Ovary (tissue), 1 donor: ENCODE measurements at regions not wholly inside any gene's neighbourhood (a gene's known extent, or its start where the extent isn't known, plus 50 kb on each side); places are given as distances from the start of the nearest gene placed in this dataset.

Experiments used
- EP300 ChIP-seq: sonication (generic); formaldehyde crosslinking; IDR thresholded peaks from one replicate; pipeline ENCODE4 v1.6.1; 2017; ENCODE audit warnings: antibody characterized with exemption
- POLR2A ChIP-seq: fragments of 450-650 bp; IDR thresholded peaks from one replicate; pipeline ENCODE4 v1.6.1; 2017; ENCODE audit warnings: antibody characterized with exemption, mild to moderate bottlenecking, moderate library complexity

DNA sequence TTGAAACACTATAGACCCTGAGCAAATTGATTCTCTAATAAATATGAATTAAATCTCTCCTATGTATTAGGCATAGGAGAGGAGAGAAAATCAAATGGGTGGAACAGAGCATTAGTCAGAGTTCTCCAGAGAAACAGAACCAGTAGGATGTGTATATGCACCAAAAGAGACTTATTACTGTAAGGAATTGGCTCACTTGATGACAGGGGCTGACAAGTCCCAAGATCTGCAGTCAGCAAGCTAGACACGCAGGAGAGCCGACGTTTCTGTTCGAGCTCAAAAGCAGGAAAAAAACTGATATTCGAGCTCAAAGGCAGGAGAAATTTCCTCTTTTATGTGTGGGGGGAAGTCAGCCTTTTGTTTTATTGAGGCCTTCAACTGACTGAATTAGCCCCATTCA, 259.2 kb upstream of the KAZN start:
- no peak for TF ChIP-seq POLR2A
- TF ChIP-seq EP300 = no peak
